Muscle layer of colon (tissue), 2 donors: ENCODE measurements at regions not wholly inside any gene's neighbourhood (a gene's known extent, or its start where the extent isn't known, plus 50 kb on each side); places are given as distances from the start of the nearest gene placed in this dataset.

Source experiments
- H3K27ac ChIP-seq: one replicate; pipeline ENCODE4 v1.7.0; 2013; ENCODE audit warnings: low read depth, mild to moderate bottlenecking, low read length, moderate library complexity
- H3K27me3 ChIP-seq, 2 donors: one replicate each; pipeline ENCODE4 v1.7.0; 2013; ENCODE audit warnings: low read length in 2 of 2, mild to moderate bottlenecking in 2 of 2; ENCODE audit not compliant: insufficient read depth in 2 of 2, control insufficient read depth in 1 of 2
- H3K36me3 ChIP-seq: one replicate; pipeline ENCODE4 v1.7.0; 2013; ENCODE audit warnings: mild to moderate bottlenecking, low read length; ENCODE audit not compliant: insufficient read depth
- H3K4me1 ChIP-seq: one replicate; pipeline ENCODE4 v1.7.0; 2013; ENCODE audit warnings: mild to moderate bottlenecking, low read length; ENCODE audit not compliant: insufficient read depth
- H3K4me3 ChIP-seq, 2 donors: one replicate each; pipeline ENCODE4 v1.7.0; 2013; ENCODE audit warnings: low read length in 2 of 2, low read depth in 1 of 2, mild to moderate bottlenecking in 1 of 2, moderate library complexity in 1 of 2
- H3K9ac ChIP-seq: one replicate; pipeline ENCODE4 v1.7.0; 2013; ENCODE audit warnings: low read length
- H3K9me3 ChIP-seq: one replicate; pipeline ENCODE4 v1.7.0; 2013; ENCODE audit warnings: mild to moderate bottlenecking, low read length
- donor health status: abdominal sarcoma.
- donor health status: Adenocarcinoma of cecum.

DNA sequence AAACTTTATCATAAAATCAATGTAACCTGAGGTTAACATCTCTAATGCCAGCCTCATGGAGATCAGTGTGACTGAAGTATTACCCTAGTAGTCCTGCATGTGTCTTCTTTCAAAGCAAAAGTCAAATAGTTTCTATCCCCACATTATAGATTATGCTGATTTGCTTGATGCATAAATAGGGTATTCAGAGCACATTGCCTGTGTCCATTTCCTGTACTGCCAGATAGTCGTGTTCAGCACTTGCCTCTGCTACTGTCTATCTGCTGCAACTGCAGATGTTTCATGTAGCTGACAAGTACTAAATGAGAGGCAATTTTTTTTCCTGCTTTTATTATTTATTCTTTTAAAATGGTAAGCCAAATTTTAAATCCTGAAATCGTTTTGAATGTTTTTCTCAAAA, 348.7 kb downstream of the CHRM3 start:
- Histone ChIP-seq H3K27me3 (no peaks in the 10 kb centered on the region), H3K4me3 (no peak overlapping the region), H3K9me3 (no peaks in the 10 kb centered on the region), H3K9ac (no peak overlapping the region), H3K27ac (no peak overlapping the region), H3K36me3 (no peaks in the 10 kb centered on the region), H3K4me1 (peaks cover 23% of the 10 kb centered on the region)

DNA sequence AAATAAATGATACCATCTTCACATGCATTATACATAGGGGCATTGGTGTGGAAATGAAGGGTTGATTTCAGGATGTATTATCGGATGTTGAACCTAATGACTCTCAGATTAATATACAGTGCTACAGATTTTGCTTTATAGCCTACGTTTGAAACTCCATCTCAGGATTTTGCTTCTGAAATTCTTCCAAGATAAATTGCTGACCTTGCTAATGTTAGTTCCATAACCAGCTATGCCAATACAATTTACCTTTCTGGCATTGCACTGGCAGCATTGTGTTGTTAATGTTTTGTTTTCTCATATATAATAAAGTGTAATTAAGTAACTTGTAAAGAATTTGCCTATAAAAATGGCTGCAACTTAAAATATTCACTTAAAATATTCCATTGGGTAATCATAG, 350.1 kb downstream of the CHRM3 start:
- Histone ChIP-seq H3K27ac (no peak overlapping the region), H3K4me1 (peaks cover 14% of the 10 kb centered on the region), H3K9ac (no peak overlapping the region), H3K36me3 (no peaks in the 10 kb centered on the region), H3K4me3 (no peak overlapping the region), H3K27me3 (no peaks in the 10 kb centered on the region), H3K9me3 (no peaks in the 10 kb centered on the region)

DNA sequence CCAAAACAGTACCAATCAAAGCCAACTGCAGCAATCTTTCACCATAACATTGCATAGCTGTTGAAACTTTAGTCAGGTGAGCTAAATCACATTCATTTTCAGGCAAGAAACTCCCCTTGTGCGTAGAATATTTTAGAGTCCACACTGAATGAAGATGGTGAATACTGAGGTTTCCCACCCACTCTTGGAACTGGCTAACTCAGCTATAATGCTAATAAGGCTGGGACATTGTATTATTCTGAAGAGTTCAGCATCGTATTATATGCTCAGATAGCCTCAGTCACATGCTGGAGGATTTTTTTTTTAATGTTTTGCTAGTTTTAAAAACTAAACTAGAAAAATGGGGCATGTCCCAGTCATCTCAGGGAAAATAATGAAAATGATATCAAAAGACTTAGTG, 352.3 kb upstream of the FMN2 start:
- Histone ChIP-seq H3K9ac (no peak overlapping the region), H3K27ac (no peak overlapping the region), H3K4me1 (peaks cover 14% of the 10 kb centered on the region), H3K36me3 (no peaks in the 10 kb centered on the region), H3K9me3 (no peaks in the 10 kb centered on the region), H3K4me3 (no peak overlapping the region), H3K27me3 (no peaks in the 10 kb centered on the region)

DNA sequence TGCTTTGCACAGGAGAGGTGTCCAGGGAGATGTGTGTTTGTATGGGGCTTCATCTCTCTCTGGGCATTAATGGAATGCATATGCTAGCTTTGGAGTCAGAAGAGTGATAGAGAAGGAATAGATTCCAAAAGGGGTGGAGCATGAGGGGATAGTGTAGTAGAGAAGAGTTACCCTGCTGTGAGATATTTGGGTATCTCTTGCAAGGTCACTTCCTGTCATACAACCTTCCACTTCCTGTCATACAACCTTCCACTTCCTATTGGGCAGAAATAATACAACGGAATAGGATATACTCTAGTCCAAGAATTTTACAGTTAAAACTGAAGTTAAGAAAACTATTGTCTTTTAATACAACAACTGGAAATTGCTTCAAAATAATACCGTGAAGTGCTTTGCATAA, 351.8 kb upstream of the FMN2 start:
- Histone ChIP-seq H3K4me1 (peaks cover 14% of the 10 kb centered on the region), H3K9me3 (no peaks in the 10 kb centered on the region), H3K9ac (no peak overlapping the region), H3K36me3 (no peaks in the 10 kb centered on the region), H3K4me3 (no peak overlapping the region), H3K27ac (no peak overlapping the region), H3K27me3 (no peaks in the 10 kb centered on the region)

DNA sequence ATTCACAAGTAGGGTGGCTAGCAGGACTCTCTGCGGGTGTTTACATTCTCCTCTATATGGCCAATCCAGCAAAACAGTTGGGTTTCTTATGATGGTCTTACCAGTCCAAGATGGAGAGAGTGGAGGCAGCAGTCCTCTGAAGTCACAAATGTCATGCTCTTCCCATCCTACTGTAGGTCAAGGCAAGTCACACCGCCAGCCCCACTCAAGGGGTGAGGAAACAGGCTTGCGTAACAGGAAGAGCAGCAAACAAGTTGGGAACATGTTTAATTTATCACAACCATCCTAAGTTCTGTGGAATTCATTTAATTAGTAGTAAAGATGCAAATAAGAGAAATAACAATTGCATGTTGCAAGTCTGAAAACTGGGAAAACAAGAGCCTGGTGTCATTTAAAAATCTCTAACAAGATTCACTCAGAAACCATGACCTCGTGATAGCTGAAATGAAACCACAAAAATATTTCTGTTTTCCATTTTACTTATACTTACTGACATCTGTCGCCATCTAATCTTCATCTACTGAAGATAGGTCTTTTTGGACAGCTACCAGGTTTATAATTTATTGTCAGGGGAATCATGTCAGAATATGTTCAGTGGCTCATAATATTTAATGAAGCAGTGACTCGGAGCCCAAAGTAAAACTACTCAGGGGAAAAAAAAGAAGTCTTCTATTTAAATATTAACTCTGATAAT, 349.1 kb upstream of the FMN2 start:
- H3K36me3 ChIP-seq, result no peaks in the 10 kb centered on the region
- H3K27me3 ChIP-seq, result no peaks in the 10 kb centered on the region
- no peak overlapping the region for H3K27ac ChIP-seq
- no peak overlapping the region for H3K4me3 ChIP-seq
- no peaks in the 10 kb centered on the region for H3K9me3 ChIP-seq
- H3K9ac ChIP-seq, result no peak overlapping the region
- H3K4me1 ChIP-seq, result peaks cover 9% of the 10 kb centered on the region

DNA sequence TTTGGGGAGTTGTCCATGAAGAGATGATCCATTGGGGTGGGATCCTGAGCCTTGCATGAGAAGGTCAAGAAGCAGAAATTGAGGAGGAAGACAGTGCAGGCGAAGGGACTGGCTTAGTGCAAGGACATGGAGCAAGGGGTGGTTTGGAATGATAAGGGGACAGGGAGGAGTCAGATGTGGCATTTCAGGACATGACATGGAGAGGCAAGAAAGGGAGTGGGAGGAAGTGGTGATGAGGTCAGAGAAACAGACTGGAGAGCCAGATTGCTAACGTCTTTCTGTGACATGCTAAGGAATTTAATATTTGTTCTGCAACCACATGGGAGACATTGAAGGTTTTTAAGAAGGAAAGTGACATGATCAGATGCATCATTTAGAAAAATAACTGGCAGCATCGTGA, 346.8 kb upstream of the FMN2 start:
- no peaks in the 10 kb centered on the region for H3K36me3 ChIP-seq
- no peak overlapping the region for H3K9ac ChIP-seq
- no peaks in the 10 kb centered on the region for H3K27me3 ChIP-seq
- H3K4me3 ChIP-seq, result no peak overlapping the region
- H3K4me1 ChIP-seq, result no peaks in the 10 kb centered on the region
- no peak overlapping the region for H3K27ac ChIP-seq
- no peaks in the 10 kb centered on the region for H3K9me3 ChIP-seq

DNA sequence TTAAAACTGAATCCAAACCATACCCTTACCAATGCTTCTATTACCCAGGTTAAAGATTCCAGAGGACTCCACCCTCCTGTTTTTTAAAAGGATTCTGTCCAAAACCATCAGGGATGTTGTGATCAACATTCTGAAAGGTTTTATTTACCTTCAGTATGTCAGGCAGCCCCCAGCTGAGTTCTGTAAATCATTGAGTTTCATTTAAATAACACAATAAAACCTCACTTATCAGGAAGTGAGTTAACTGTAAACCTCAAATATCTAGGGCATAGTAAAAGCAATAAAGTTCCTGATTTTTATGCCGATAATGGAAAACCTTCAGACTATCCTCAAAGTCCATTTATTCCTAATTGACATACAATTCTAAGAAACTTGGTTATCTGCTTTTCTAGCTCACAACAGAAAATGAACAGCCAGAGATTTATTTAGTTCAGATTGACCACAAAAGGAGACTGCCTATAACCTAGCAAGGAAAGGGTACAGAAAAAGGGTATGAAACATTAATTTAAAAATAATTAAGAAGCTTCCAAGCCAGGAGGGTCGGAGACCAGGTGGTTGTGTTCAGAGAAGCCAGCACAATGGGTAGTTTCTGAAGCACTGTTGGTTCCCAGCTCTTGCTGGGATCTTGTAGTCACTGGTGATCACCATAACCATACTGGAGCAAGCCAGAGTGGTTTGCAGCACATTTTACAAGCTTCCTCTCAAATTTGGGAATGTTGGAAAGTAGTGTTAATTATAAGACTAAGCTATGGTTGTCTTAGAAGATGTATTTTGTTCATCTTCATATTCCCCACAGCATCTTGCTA, 336.4 kb upstream of the FMN2 start:
- no peak overlapping the region for H3K4me3 ChIP-seq

DNA sequence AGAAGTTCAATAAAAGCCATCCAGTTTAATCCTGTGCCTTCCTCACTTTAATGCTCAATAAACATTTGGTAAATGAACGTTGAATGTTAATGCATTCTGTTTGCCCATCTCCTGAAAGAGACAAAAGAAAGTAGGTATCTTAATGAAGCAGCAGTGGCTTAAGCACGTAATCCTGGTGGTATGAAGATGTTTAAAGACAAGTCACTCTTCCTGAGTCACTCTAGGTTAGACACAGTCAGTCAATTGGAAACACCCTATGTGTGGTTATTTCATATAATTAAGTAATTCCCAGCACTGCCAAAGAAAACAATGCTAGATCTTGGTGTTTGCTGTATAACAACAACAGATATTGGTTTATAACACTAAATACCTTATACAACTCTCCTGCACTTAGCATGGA, 334.0 kb upstream of the FMN2 start:
- Histone ChIP-seq H3K36me3 (no peaks in the 10 kb centered on the region), H3K27ac (no peak overlapping the region), H3K4me1 (peaks cover 5% of the 10 kb centered on the region), H3K9ac (no peak overlapping the region), H3K9me3 (no peaks in the 10 kb centered on the region), H3K4me3 (no peak overlapping the region), H3K27me3 (no peaks in the 10 kb centered on the region)

More for the DNA sequence above, 336.4 kb upstream of the FMN2 start:
- no peak overlapping the region for H3K9ac ChIP-seq
- H3K27me3 ChIP-seq, result no peaks in the 10 kb centered on the region
- no peaks in the 10 kb centered on the region for H3K36me3 ChIP-seq
- no peak overlapping the region for H3K27ac ChIP-seq
- H3K9me3 ChIP-seq, result no peaks in the 10 kb centered on the region
- H3K4me1 ChIP-seq, result no peaks in the 10 kb centered on the region

DNA sequence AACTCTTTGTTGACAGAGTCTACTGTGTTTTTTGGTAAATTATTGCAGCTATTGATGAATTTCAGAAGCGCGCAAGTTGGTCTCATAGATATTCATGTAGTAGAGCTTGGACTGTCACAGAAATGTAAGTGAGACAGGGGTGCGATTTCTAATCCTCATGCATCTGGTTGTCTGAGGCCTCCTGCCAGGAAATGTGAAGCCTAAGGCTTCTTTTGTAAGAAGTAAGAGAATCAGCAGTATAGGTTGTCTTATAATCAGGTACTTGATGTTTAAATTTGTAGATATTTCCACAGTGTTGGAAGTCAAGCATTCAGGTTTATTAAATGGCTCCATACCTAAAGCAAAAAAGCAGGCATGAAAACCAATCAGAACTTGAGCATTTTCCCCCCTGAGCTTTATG, 332.9 kb upstream of the FMN2 start:
- Histone ChIP-seq H3K27ac (no peak overlapping the region), H3K36me3 (no peaks in the 10 kb centered on the region), H3K27me3 (no peaks in the 10 kb centered on the region), H3K4me1 (peaks cover 5% of the 10 kb centered on the region), H3K4me3 (no peak overlapping the region), H3K9me3 (no peaks in the 10 kb centered on the region), H3K9ac (no peak overlapping the region)

DNA sequence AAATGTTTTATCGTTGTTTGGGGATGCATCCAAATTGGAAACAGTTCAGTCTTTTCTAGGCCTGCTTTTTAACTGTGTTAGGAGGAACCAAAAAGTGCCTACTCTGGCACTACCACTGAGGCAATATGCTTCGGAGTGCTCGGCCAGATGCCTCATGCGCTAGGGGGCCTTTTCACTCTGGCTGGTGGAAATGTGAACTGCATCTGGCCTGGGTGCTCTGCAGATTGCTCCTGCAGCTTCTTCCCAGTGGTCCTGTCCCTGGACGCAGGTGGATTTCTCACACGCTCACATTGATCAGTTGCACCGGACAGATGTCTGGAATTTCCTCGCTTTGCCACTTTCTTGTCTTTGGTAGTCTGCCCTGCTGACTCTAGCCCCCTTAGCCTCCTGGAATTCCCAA, 330.2 kb upstream of the FMN2 start:
- H3K36me3 ChIP-seq, result no peaks in the 10 kb centered on the region
- no peak overlapping the region for H3K4me3 ChIP-seq
- no peak overlapping the region for H3K27ac ChIP-seq
- no peak overlapping the region for H3K9ac ChIP-seq
- peaks cover 5% of the 10 kb centered on the region for H3K4me1 ChIP-seq
- H3K9me3 ChIP-seq, result no peaks in the 10 kb centered on the region
- no peaks in the 10 kb centered on the region for H3K27me3 ChIP-seq

DNA sequence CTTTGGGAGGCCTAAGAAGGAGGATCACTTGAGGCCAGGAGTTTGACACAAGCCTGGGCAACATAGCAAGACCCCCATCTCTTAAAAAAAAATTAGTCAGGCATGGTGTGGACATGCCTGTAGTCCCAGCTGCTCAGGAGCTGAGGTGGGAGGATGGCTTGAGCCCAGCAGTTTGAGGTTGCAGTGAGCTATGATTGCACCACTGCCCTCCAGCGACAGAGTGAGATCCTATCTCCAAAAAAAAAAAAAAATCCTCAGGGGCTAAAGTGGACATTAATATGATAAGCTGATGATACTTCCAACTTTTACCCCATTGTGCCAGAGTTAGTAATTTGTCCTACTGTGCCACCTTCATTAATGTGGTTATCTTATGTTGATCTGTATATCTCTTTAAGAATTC, 327.8 kb upstream of the FMN2 start:
- Histone ChIP-seq H3K9me3 (no peaks in the 10 kb centered on the region), H3K36me3 (no peaks in the 10 kb centered on the region), H3K27ac (no peak overlapping the region), H3K9ac (no peak overlapping the region), H3K4me1 (peaks cover 5% of the 10 kb centered on the region), H3K27me3 (no peaks in the 10 kb centered on the region), H3K4me3 (no peak overlapping the region)

DNA sequence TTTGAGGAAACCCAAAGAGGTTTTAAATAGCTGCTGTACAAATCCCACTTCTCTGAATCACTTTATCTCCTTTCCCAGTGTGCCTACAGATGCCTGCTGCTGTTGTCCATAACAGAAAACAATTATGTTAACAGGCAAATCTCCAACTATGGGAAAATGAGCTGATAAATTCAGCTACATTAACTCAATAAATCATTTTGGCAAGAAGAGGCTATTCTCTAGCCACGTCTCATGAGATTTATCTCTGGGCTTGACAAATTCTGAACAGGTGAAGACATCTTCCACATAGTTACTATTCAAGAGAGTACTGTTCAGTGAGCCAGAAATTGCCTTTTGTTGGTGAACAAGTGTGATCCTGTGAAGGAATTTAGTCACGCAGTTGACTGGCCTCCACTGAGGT, 327.1 kb upstream of the FMN2 start:
- Histone ChIP-seq H3K27ac (no peak overlapping the region), H3K4me3 (no peak overlapping the region), H3K4me1 (peaks cover 11% of the 10 kb centered on the region), H3K9ac (no peak overlapping the region), H3K36me3 (no peaks in the 10 kb centered on the region), H3K9me3 (no peaks in the 10 kb centered on the region), H3K27me3 (no peaks in the 10 kb centered on the region)
